Glutamatergic neuron (in vitro differentiated cells): ENCODE measurements at regions not wholly inside any gene's neighbourhood (a gene's known extent, or its start where the extent isn't known, plus 50 kb on each side); places are given as distances from the start of the nearest gene placed in this dataset. TPM values are rescaled to one million over a fixed set of nuclear protein-coding genes. Genes with fewer than 3 reads are reported as not detected.

Source experiments
- DNase-seq: peaks from one replicate; pipeline ENCODE4 v3.0.0; 2022
- H3K27ac Mint-ChIP-seq: one replicate; pipeline ENCODE4 v1.8.0; 2020; ENCODE audit warnings: mild to moderate bottlenecking, mixed read lengths, inconsistent platforms; ENCODE audit not compliant: unreplicated experiment
- H3K27me3 Mint-ChIP-seq: one replicate; pipeline ENCODE4 v1.8.0; 2020; ENCODE audit warnings: mild to moderate bottlenecking, moderate library complexity, mixed read lengths, inconsistent platforms; ENCODE audit not compliant: unreplicated experiment
- H3K36me3 Mint-ChIP-seq: one replicate; pipeline ENCODE4 v1.8.0; 2020; ENCODE audit warnings: mild to moderate bottlenecking, mixed read lengths, inconsistent platforms; ENCODE audit not compliant: unreplicated experiment
- H3K4me1 Mint-ChIP-seq: one replicate; pipeline ENCODE4 v1.8.0; 2020; ENCODE audit warnings: mild to moderate bottlenecking, low read depth, mixed read lengths, inconsistent platforms; ENCODE audit not compliant: unreplicated experiment
- H3K4me3 Mint-ChIP-seq: one replicate; pipeline ENCODE4 v1.8.0; 2020; ENCODE audit warnings: mild to moderate bottlenecking, mixed read lengths, inconsistent platforms; ENCODE audit not compliant: unreplicated experiment
- H3K9me3 Mint-ChIP-seq: one replicate; pipeline ENCODE4 v1.8.0; 2020; ENCODE audit warnings: mild to moderate bottlenecking, moderate library complexity, mixed read lengths, inconsistent platforms; ENCODE audit not compliant: unreplicated experiment
- microRNA-seq: library from miRNA; unstranded; fragments of <30 nt; microRNA quantifications from one replicate; pipeline ENCODE4, GENCODE V29; 2020; ENCODE audit not compliant: unreplicated experiment
- TF ChIP-seq, protein P1 (sequence below): fragments of 200-600 bp; sonication (generic); IDR thresholded peaks from one replicate; pipeline ENCODE4 v1.5.0; 2021; ENCODE audit not compliant: partially characterized antibody, unreplicated experiment

DNA sequence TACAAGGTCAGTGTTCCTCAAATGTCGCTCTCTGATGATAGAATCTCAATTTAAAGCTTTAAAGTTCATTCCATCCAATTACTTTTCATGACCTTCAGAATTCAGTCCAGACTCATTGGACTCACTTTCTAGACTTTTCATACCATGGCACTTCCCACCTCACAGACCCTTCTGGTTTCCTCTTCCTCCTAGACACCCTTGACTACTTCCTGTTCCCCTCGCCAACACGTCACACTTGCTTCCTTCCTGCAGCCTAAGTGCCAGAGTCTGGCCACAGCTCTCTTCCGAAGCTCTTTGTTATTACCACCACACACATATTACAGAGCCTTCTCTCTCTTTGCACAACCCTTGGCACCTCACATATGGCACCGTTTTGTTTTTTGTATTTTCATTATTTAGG is 59.1 kb upstream of the UMPS start:
- H3K27me3 Mint-ChIP-seq, result no peaks in the 10 kb centered on the region
- H3K4me1 Mint-ChIP-seq, result no peaks in the 10 kb centered on the region
- DNase-seq, result no peak
- H3K27ac Mint-ChIP-seq, result no peak overlapping the region
- peaks cover 10% of the 10 kb centered on the region for H3K9me3 Mint-ChIP-seq
- H3K4me3 Mint-ChIP-seq, result no peak overlapping the region
- TF ChIP-seq, protein P1, sequence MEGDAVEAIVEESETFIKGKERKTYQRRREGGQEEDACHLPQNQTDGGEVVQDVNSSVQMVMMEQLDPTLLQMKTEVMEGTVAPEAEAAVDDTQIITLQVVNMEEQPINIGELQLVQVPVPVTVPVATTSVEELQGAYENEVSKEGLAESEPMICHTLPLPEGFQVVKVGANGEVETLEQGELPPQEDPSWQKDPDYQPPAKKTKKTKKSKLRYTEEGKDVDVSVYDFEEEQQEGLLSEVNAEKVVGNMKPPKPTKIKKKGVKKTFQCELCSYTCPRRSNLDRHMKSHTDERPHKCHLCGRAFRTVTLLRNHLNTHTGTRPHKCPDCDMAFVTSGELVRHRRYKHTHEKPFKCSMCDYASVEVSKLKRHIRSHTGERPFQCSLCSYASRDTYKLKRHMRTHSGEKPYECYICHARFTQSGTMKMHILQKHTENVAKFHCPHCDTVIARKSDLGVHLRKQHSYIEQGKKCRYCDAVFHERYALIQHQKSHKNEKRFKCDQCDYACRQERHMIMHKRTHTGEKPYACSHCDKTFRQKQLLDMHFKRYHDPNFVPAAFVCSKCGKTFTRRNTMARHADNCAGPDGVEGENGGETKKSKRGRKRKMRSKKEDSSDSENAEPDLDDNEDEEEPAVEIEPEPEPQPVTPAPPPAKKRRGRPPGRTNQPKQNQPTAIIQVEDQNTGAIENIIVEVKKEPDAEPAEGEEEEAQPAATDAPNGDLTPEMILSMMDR, result no peak
- peaks cover 11% of the 10 kb centered on the region for H3K36me3 Mint-ChIP-seq

DNA sequence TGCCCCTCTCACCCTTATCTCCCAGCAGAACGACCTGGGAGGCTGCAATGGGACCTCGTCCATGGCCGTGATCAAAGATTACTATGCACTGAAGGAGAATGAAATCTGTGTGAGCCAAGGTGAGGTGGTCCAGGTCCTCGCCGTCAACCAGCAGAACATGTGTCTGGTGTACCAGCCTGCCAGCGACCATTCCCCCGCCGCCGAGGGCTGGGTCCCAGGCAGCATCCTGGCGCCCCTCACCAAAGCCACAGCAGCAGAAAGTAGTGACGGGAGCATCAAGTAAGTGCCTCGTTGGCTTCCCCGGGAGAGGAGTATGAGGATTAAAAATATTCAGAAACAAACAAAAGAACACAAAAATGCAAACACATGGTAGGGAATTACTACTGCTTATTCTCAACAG is 55.9 kb upstream of the UMPS start:
- no peak for DNase-seq
- Mint-ChIP-seq H3K9me3 (peaks cover 15% of the 10 kb centered on the region), H3K27me3 (no peaks in the 10 kb centered on the region), H3K36me3 (peaks cover 19% of the 10 kb centered on the region), H3K27ac (no peak overlapping the region), H3K4me1 (no peaks in the 10 kb centered on the region), H3K4me3 (no peak overlapping the region)
- TF ChIP-seq, protein P1, result no peak

DNA sequence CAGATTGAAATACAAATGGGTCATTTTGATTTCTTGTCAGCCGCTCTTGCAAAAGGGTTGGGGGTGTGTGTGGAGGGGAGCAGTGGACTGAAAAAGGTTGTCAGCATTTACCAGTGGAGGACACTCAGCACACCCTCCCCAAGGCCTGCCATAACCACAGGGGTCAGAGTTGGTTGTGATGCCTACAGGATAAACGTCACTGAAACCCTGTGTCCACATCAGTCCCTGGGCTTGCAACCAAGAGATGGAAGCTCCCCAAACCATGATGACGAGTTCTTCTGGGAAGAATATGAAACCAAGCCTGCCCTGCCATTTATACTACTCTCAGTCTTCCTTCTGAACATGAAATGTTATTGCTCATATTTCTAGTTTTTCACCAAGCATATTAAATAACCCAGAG is 54.0 kb upstream of the UMPS start:
- Mint-ChIP-seq H3K4me1 (no peaks in the 10 kb centered on the region), H3K4me3 (no peak overlapping the region), H3K27ac (no peak overlapping the region), H3K27me3 (no peaks in the 10 kb centered on the region), H3K36me3 (peaks cover 13% of the 10 kb centered on the region), H3K9me3 (peaks cover 12% of the 10 kb centered on the region)
- TF ChIP-seq, protein P1, result no peak
- no peak for DNase-seq

- no peak overlapping the region for H3K27ac Mint-ChIP-seq
- DNase-seq, result no peak
- H3K36me3 Mint-ChIP-seq, result peaks cover 13% of the 10 kb centered on the region
- H3K4me3 Mint-ChIP-seq, result no peak overlapping the region
- H3K27me3 Mint-ChIP-seq, result no peaks in the 10 kb centered on the region
- peaks cover 8% of the 10 kb centered on the region for H3K9me3 Mint-ChIP-seq
- no peaks in the 10 kb centered on the region for H3K4me1 Mint-ChIP-seq
- TF ChIP-seq, protein P1, result no peak
Observed at GRCh38 chr3:124679048-124679638, 51.1 kb upstream of the UMPS start.

Small RNA genes in the stretch of these regions (microRNA-seq; reads per million reads assigned to microRNA genes)
- gene MIR5002, result 25.6 reads per million, percentile 61 among the genes with 10 or more reads in this experiment
- gene MIR6083, result not detected
